ENCODE measurements at regions not wholly inside any gene's neighbourhood (a gene's known extent, or its start where the extent isn't known, plus 50 kb on each side); places are given as distances from the start of the nearest gene placed in this dataset.

GRCh38 chr1:181187337-181188126, 99.0 kb downstream of the IER5 start (continued):
- TF ChIP-seq, protein P1, sequence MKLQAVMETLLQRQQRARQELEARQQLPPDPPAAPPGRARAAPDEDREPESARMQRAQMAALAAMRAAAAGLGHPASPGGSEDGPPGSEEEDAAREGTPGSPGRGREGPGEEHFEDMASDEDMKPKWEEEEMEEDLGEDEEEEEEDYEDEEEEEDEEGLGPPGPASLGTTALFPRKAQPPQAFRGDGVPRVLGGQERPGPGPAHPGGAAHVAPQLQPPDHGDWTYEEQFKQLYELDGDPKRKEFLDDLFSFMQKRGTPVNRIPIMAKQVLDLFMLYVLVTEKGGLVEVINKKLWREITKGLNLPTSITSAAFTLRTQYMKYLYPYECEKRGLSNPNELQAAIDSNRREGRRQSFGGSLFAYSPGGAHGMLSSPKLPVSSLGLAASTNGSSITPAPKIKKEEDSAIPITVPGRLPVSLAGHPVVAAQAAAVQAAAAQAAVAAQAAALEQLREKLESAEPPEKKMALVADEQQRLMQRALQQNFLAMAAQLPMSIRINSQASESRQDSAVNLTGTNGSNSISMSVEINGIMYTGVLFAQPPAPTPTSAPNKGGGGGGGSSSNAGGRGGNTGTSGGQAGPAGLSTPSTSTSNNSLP (IDR thresholded peaks at IDR 0.05; ENCODE audit: low read depth, low read length), result no peak
- TF ChIP-seq NAIF1 (CRISPR knock-in tag; IDR thresholded peaks at IDR 0.05; ENCODE audit: borderline replicate concordance), result no peak
- TF ChIP-seq, protein P2, sequence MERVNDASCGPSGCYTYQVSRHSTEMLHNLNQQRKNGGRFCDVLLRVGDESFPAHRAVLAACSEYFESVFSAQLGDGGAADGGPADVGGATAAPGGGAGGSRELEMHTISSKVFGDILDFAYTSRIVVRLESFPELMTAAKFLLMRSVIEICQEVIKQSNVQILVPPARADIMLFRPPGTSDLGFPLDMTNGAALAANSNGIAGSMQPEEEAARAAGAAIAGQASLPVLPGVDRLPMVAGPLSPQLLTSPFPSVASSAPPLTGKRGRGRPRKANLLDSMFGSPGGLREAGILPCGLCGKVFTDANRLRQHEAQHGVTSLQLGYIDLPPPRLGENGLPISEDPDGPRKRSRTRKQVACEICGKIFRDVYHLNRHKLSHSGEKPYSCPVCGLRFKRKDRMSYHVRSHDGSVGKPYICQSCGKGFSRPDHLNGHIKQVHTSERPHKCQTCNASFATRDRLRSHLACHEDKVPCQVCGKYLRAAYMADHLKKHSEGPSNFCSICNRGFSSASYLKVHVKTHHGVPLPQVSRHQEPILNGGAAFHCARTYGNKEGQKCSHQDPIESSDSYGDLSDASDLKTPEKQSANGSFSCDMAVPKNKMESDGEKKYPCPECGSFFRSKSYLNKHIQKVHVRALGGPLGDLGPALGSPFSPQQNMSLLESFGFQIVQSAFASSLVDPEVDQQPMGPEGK (CRISPR knock-in tag; IDR thresholded peaks at IDR 0.05), result no peak
- TF ChIP-seq RCOR2 (CRISPR knock-in tag; IDR thresholded peaks at IDR 0.05), result no peak
- TF ChIP-seq SPEN (CRISPR knock-in tag; IDR thresholded peaks at IDR 0.05; ENCODE audit: low read depth), result no peak
- no peak for TF ChIP-seq ZNF256 (CRISPR knock-in tag; conservative IDR thresholded peaks at IDR 0.05)
- no peak for TF ChIP-seq ZNF101 (CRISPR knock-in tag; IDR thresholded peaks at IDR 0.05; ENCODE audit: borderline replicate concordance, low read depth)
- TF ChIP-seq RBAK (CRISPR knock-in tag; IDR thresholded peaks at IDR 0.05), result no peak
- no peak for TF ChIP-seq MAFG (CRISPR knock-in tag; IDR thresholded peaks at IDR 0.05)
- no peak for TF ChIP-seq GFI1 (CRISPR knock-in tag; IDR thresholded peaks at IDR 0.05; ENCODE audit: borderline replicate concordance)
